ENCODE measurements at regions not wholly inside any gene's neighbourhood (a gene's known extent, or its start where the extent isn't known, plus 50 kb on each side); places are given as distances from the start of the nearest gene placed in this dataset.

DNA sequence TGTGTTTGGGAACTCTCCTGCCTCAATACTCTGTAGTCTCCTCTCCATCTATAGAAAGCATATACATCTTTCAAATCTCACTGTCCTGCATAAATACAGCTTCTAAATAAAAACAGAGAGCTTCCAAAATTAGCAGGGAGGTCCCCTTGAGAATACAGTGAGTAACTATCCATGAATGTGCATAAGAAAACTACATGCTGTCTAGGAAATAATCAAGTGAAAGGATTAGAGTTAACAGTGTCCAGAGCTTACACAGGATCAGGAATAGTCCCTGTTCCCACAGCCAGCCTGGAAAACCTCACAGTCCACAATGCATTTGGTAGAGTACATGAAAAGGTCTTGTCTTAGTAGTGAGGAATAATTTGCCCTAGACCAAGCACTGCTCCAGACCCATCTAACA, 123.0 kb upstream of the POU3F2 start:
- Mint-ChIP-seq H3K27me3 (ENCODE audit: low read depth) (peaks cover 3% of the 10 kb centered on the region), H3K36me3 (ENCODE audit: low read depth) (no peaks in the 10 kb centered on the region), H3K4me3 (no peak overlapping the region), H3K9me3 (no peaks in the 10 kb centered on the region), H3K27ac (no peak overlapping the region), H3K4me1 (ENCODE audit: low read depth) (no peaks in the 10 kb centered on the region)

GRCh38 chr6:98716341-98716740, 118.0 kb upstream of the POU3F2 start:
- Mint-ChIP-seq H3K36me3 (ENCODE audit: low read depth) (no peaks in the 10 kb centered on the region), H3K9me3 (no peaks in the 10 kb centered on the region), H3K4me1 (ENCODE audit: low read depth) (no peaks in the 10 kb centered on the region), H3K27ac (no peak overlapping the region), H3K4me3 (no peak overlapping the region), H3K27me3 (ENCODE audit: low read depth) (peaks cover 8% of the 10 kb centered on the region)

DNA sequence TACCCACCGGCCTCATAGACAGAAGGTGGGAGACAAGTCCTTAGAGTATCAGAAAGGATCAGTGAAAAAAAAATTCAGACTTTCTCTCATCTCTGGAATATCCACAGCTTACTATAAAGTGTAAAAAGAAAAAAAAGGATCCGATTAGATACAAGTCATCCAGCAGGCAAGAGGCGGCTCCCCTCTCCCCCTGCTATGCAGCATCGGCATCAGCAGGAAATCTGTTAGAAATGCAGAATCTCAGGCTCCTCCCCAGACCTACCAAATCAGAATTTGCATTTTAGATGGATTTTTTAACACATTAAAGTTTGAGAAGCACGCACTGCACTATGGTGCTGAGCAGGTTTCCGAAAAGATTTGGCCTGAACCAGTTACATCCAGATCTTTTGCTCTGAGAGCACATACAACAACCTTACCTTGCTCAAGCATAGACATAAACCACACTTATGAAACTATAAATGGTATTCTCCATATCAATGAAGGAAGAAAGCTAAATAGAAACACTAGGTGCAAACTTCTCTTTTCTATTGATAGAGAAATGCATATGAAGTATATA, 117.0 kb upstream of the POU3F2 start:
- H3K9me3 Mint-ChIP-seq: no peaks in the 10 kb centered on the region
- no peak overlapping the region for H3K4me3 Mint-ChIP-seq
- H3K27me3 Mint-ChIP-seq (ENCODE audit: low read depth): peaks cover 8% of the 10 kb centered on the region
- H3K27ac Mint-ChIP-seq: no peak overlapping the region
- no peaks in the 10 kb centered on the region for H3K4me1 Mint-ChIP-seq (ENCODE audit: low read depth)
- no peaks in the 10 kb centered on the region for H3K36me3 Mint-ChIP-seq (ENCODE audit: low read depth)

GRCh38 chr6:98717988-98718387, 116.4 kb upstream of the POU3F2 start:
- no peak overlapping the region for H3K27ac Mint-ChIP-seq
- no peaks in the 10 kb centered on the region for H3K36me3 Mint-ChIP-seq (ENCODE audit: low read depth)
- no peaks in the 10 kb centered on the region for H3K9me3 Mint-ChIP-seq
- H3K27me3 Mint-ChIP-seq (ENCODE audit: low read depth): peaks cover 8% of the 10 kb centered on the region
- no peaks in the 10 kb centered on the region for H3K4me1 Mint-ChIP-seq (ENCODE audit: low read depth)
- no peak overlapping the region for H3K4me3 Mint-ChIP-seq

- no peaks in the 10 kb centered on the region for H3K9me3 Mint-ChIP-seq
- H3K27ac Mint-ChIP-seq: no peak overlapping the region
Observed at GRCh38 chr6:98724537-98724936, 109.8 kb upstream of the POU3F2 start.

DNA sequence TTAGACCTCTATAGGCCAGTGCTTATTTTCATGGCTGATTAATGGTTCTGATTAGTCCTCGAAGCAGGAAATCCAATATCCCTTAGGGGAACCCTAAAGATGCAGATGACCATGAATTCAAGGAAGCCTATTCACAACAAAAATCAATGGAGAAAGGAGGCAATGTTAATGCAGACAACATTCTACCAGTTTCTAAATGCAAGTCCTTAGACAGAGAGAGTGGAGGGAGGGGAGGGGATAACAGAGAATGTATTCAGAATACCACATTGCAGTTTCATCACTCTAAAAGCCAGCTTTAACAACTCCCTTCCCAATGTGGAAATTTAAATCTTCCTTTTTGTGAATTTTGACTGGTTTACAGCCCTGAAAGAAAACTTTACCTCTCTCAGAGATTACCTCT, 87.1 kb upstream of the POU3F2 start:
- Mint-ChIP-seq H3K4me1 (ENCODE audit: low read depth) (no peaks in the 10 kb centered on the region), H3K27me3 (ENCODE audit: low read depth) (peaks cover 2% of the 10 kb centered on the region), H3K36me3 (ENCODE audit: low read depth) (no peaks in the 10 kb centered on the region), H3K27ac (no peak overlapping the region), H3K4me3 (no peak overlapping the region), H3K9me3 (no peaks in the 10 kb centered on the region)

More at GRCh38 chr6:98724537-98724936, 109.8 kb upstream of the POU3F2 start:
- Mint-ChIP-seq H3K4me3 (no peak overlapping the region), H3K27me3 (ENCODE audit: low read depth) (no peaks in the 10 kb centered on the region), H3K4me1 (ENCODE audit: low read depth) (no peaks in the 10 kb centered on the region), H3K36me3 (ENCODE audit: low read depth) (no peaks in the 10 kb centered on the region)

DNA sequence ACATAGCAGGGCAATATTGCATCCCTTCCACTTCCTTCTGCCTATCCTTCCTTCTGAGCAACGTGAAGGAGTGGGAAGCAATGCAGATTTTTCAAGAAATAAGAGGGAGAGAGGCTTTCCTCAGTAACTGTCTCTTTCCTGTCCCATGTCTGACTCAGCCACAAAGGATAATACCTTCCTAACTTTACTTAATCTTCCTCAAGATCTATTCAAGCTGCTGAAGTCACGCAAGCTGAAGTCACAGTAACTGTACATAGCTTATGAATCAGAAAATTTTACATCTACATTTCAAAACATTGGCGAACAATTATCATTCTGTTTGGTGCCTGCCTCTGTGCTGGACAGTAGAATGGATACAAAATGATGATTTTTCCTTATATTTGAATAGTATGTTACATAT, 86.4 kb upstream of the POU3F2 start:
- Mint-ChIP-seq H3K4me1 (ENCODE audit: low read depth) (no peaks in the 10 kb centered on the region), H3K36me3 (ENCODE audit: low read depth) (no peaks in the 10 kb centered on the region)

GRCh38 chr6:98759459-98759858, 74.9 kb upstream of the POU3F2 start:
- no peaks in the 10 kb centered on the region for H3K9me3 Mint-ChIP-seq
- H3K4me1 Mint-ChIP-seq (ENCODE audit: low read depth): peaks cover 1% of the 10 kb centered on the region
- H3K4me3 Mint-ChIP-seq: no peak overlapping the region
- no peak overlapping the region for H3K27ac Mint-ChIP-seq
- H3K27me3 Mint-ChIP-seq (ENCODE audit: low read depth): peaks cover 2% of the 10 kb centered on the region
- no peaks in the 10 kb centered on the region for H3K36me3 Mint-ChIP-seq (ENCODE audit: low read depth)

More for the DNA sequence above, 86.4 kb upstream of the POU3F2 start:
- no peak overlapping the region for H3K4me3 Mint-ChIP-seq
- H3K27ac Mint-ChIP-seq: no peak overlapping the region
- H3K9me3 Mint-ChIP-seq: no peaks in the 10 kb centered on the region
- no peaks in the 10 kb centered on the region for H3K27me3 Mint-ChIP-seq (ENCODE audit: low read depth)

- peaks cover 2% of the 10 kb centered on the region for H3K4me1 Mint-ChIP-seq (ENCODE audit: low read depth)
- H3K36me3 Mint-ChIP-seq (ENCODE audit: low read depth): no peaks in the 10 kb centered on the region
- peak overlapping the region; percentile 59 for H3K4me3 Mint-ChIP-seq
- no peak overlapping the region for H3K27ac Mint-ChIP-seq
- H3K27me3 Mint-ChIP-seq (ENCODE audit: low read depth): peaks cover 3% of the 10 kb centered on the region
- H3K9me3 Mint-ChIP-seq: no peaks in the 10 kb centered on the region
Observed at GRCh38 chr6:98764373-98764911, 69.9 kb upstream of the POU3F2 start.

DNA sequence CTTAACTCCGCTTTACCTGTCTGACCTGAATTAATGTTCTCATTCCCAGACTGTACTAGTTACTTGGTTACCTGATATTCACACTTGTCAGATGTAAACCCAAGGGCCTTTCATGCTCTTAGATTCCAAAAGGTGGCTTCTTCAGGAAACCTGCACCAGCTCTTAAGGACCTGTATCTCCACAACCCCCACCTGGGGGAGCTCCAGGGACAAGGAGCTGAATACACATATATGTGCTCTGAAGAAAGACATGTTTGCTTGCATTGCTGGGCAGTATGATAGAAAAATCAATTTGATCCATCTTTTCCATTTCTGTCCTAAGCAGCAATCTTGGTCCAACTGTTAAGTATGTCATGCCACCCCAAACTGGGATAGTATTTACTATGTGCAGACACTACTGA, 64.8 kb upstream of the POU3F2 start:
- H3K36me3 Mint-ChIP-seq (ENCODE audit: low read depth): no peaks in the 10 kb centered on the region
- H3K27me3 Mint-ChIP-seq (ENCODE audit: low read depth): no peaks in the 10 kb centered on the region
- H3K4me1 Mint-ChIP-seq (ENCODE audit: low read depth): no peaks in the 10 kb centered on the region
- H3K9me3 Mint-ChIP-seq: no peaks in the 10 kb centered on the region
- no peak overlapping the region for H3K4me3 Mint-ChIP-seq
- no peak overlapping the region for H3K27ac Mint-ChIP-seq

GRCh38 chr6:98775205-98775604, 59.2 kb upstream of the POU3F2 start:
- H3K4me3 Mint-ChIP-seq: no peak overlapping the region
- no peak overlapping the region for H3K27ac Mint-ChIP-seq
- H3K4me1 Mint-ChIP-seq (ENCODE audit: low read depth): peaks cover 3% of the 10 kb centered on the region
- no peaks in the 10 kb centered on the region for H3K9me3 Mint-ChIP-seq
- no peaks in the 10 kb centered on the region for H3K36me3 Mint-ChIP-seq (ENCODE audit: low read depth)
- H3K27me3 Mint-ChIP-seq (ENCODE audit: low read depth): peaks cover 16% of the 10 kb centered on the region

- no peak overlapping the region for H3K4me3 Mint-ChIP-seq
- H3K4me1 Mint-ChIP-seq (ENCODE audit: low read depth): peaks cover 3% of the 10 kb centered on the region
- H3K36me3 Mint-ChIP-seq (ENCODE audit: low read depth): no peaks in the 10 kb centered on the region
- H3K27ac Mint-ChIP-seq: no peak overlapping the region
- H3K27me3 Mint-ChIP-seq (ENCODE audit: low read depth): peaks cover 16% of the 10 kb centered on the region
- H3K9me3 Mint-ChIP-seq: no peaks in the 10 kb centered on the region
Observed at GRCh38 chr6:98777762-98778161, 56.6 kb upstream of the POU3F2 start.

DNA sequence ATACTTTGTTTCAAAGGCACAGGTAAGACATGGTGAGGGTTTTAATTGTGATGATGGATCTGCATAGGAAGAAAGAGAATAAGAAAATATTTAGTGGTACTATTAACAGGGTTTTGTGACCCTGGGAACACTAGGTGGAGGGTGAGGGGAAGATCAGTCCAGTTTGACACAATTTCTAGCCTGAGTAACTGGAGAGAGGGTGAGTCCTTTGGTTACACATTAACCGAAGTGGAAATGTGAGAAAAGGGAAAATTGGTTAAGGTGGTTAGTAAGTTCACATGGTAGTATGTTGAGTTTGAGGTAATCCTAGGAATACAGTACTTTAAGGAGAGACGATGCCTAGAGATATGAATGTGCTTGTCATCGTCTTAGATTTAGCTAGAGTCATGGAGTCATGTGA, 54.8 kb upstream of the POU3F2 start:
- H3K27me3 Mint-ChIP-seq (ENCODE audit: low read depth): peaks cover 17% of the 10 kb centered on the region
- no peak overlapping the region for H3K4me3 Mint-ChIP-seq
- no peak overlapping the region for H3K27ac Mint-ChIP-seq
- H3K4me1 Mint-ChIP-seq (ENCODE audit: low read depth): peaks cover 3% of the 10 kb centered on the region
- H3K9me3 Mint-ChIP-seq: no peaks in the 10 kb centered on the region
- H3K36me3 Mint-ChIP-seq (ENCODE audit: low read depth): no peaks in the 10 kb centered on the region

GRCh38 chr6:98782772-98783171, 51.6 kb upstream of the POU3F2 start:
- H3K9me3 Mint-ChIP-seq: no peaks in the 10 kb centered on the region
- H3K27me3 Mint-ChIP-seq (ENCODE audit: low read depth): peaks cover 21% of the 10 kb centered on the region
- H3K4me3 Mint-ChIP-seq: no peak overlapping the region
- H3K27ac Mint-ChIP-seq: no peak overlapping the region
- peaks cover 3% of the 10 kb centered on the region for H3K4me1 Mint-ChIP-seq (ENCODE audit: low read depth)
- no peaks in the 10 kb centered on the region for H3K36me3 Mint-ChIP-seq (ENCODE audit: low read depth)

- no peaks in the 10 kb centered on the region for H3K4me1 Mint-ChIP-seq (ENCODE audit: low read depth)
- peaks cover 21% of the 10 kb centered on the region for H3K27me3 Mint-ChIP-seq (ENCODE audit: low read depth)
- H3K4me3 Mint-ChIP-seq: no peak overlapping the region
- H3K9me3 Mint-ChIP-seq: no peaks in the 10 kb centered on the region
- no peaks in the 10 kb centered on the region for H3K36me3 Mint-ChIP-seq (ENCODE audit: low read depth)
- H3K27ac Mint-ChIP-seq: no peak overlapping the region
Observed at GRCh38 chr6:98783578-98783977, 50.8 kb upstream of the POU3F2 start.

All from T-helper 1 cell treated with Interleukin-12 subunit alpha and Interleukin-12 subunit beta and Interleukin-4 antibody, amounts not matched to agents 30 μg/mL and 1 μg/mL, for 36 hours (primary cell).